ENCODE measurements at regions not wholly inside any gene's neighbourhood (a gene's known extent, or its start where the extent isn't known, plus 50 kb on each side); places are given as distances from the start of the nearest gene placed in this dataset.

GRCh38 chr4:13142191-13142590 lies 341.9 kb downstream of the RAB28 start:
- Histone ChIP-seq H3K4me3 (no peak overlapping the region), H3K27ac (no peak overlapping the region), H3K9me3 (replicated peaks in 1 of 3) (no peaks in the 10 kb centered on the region), H3K27me3 (no peaks in the 10 kb centered on the region), H3K4me1 (replicated peaks in 1 of 2) (no peaks in the 10 kb centered on the region), H3K36me3 (replicated peaks in 1 of 2) (no peaks in the 10 kb centered on the region)
- 61 to 95% (median 83%) methylated on average over 1 of the region's 1 CpG for WGBS, 4 donors
- intact Hi-C loops (cut with DNase I): no loop called here
- DNase-seq: no peak
- TF ChIP-seq POLR2A (IDR thresholded peaks at IDR 0.05) (no peak), CTCF (IDR thresholded peaks at IDR 0.05) (no peak)

DNA sequence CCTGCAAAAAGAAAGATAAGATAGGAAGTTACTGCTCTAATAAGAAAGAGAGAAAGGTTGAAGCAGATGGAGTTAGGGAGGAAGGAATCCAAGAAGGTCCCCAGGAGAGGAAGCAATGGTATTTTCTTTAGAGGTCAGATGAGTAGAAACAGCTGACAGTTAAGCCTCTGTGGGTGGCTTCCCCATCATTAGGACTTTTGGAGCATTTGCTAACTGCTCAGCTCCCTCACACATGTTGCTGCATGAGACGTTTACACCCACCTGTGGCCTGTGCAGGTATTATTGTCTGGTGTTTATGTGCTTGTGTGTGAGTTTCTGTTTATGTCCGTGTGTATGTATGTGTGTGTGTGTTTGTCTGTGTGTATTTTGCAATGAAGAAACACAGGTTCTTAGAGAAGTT lies 346.8 kb downstream of the RAB28 start:
- Histone ChIP-seq H3K9me3 (replicated peaks in 1 of 3) (no peaks in the 10 kb centered on the region), H3K4me3 (no peak overlapping the region), H3K4me1 (replicated peaks in 1 of 2) (no peaks in the 10 kb centered on the region), H3K27me3 (no peaks in the 10 kb centered on the region), H3K27ac (no peak overlapping the region), H3K36me3 (replicated peaks in 1 of 2) (no peaks in the 10 kb centered on the region)
- intact Hi-C loops (cut with DNase I): no loop called here
- TF ChIP-seq POLR2A (IDR thresholded peaks at IDR 0.05): no peak
- TF ChIP-seq CTCF (IDR thresholded peaks at IDR 0.05): no peak
- WGBS, 4 donors: 67 to 81% (median 79%) methylated on average over 2 of the region's 2 CpGs
- DNase-seq: no peak

GRCh38 chr4:13133700-13134099 lies 350.4 kb downstream of the RAB28 start:
- 89 to 95% (median 93%) methylated on average over 2 to 4 of the region's 4 CpGs for WGBS, 4 donors
- intact Hi-C loops (cut with DNase I): no loop called here
- TF ChIP-seq CTCF (IDR thresholded peaks at IDR 0.05): no peak
- TF ChIP-seq POLR2A (IDR thresholded peaks at IDR 0.05): no peak

GRCh38 chr4:13130848-13131247 lies 353.3 kb downstream of the RAB28 start:
- WGBS, 4 donors: 61 to 77% (median 66%) methylated on average over 3 of the region's 3 CpGs
- H3K27me3 ChIP-seq: no peaks in the 10 kb centered on the region
- no peak for TF ChIP-seq CTCF (IDR thresholded peaks at IDR 0.05)
- TF ChIP-seq POLR2A (IDR thresholded peaks at IDR 0.05): no peak
- H3K9me3 ChIP-seq (replicated peaks in 1 of 3): no peaks in the 10 kb centered on the region
- intact Hi-C loops (cut with DNase I): no loop called here
- H3K4me3 ChIP-seq: no peak overlapping the region
- H3K27ac ChIP-seq: no peak overlapping the region
- no peaks in the 10 kb centered on the region for H3K36me3 ChIP-seq (replicated peaks in 1 of 2)
- DNase-seq: no peak
- no peaks in the 10 kb centered on the region for H3K4me1 ChIP-seq (replicated peaks in 1 of 2)

More at GRCh38 chr4:13133700-13134099, 350.4 kb downstream of the RAB28 start:
- H3K9me3 ChIP-seq (replicated peaks in 1 of 3): no peaks in the 10 kb centered on the region
- no peak overlapping the region for H3K27ac ChIP-seq
- H3K27me3 ChIP-seq: no peaks in the 10 kb centered on the region
- no peaks in the 10 kb centered on the region for H3K36me3 ChIP-seq (replicated peaks in 1 of 2)
- DNase-seq: no peak
- no peaks in the 10 kb centered on the region for H3K4me1 ChIP-seq (replicated peaks in 1 of 2)
- H3K4me3 ChIP-seq: no peak overlapping the region
